Occipital lobe (tissue), 1 donor: ENCODE measurements at regions not wholly inside any gene's neighbourhood (a gene's known extent, or its start where the extent isn't known, plus 50 kb on each side); places are given as distances from the start of the nearest gene placed in this dataset.
"Not testable (repeated sequence)": the region's sequence is repeated elsewhere in the genome, so short reads cannot be mapped to it uniquely, and the experiment has no call there.

Experiments used
- DNase-seq: peaks from one replicate; lab custom pipeline; 2025; lab: John Stamatoyannopoulos, UW

GRCh38 chr13:90032841-90033493 lies 1314.5 kb upstream of the MIR17HG start:
- no peak for DNase-seq

GRCh38 chr13:90039516-90039915 lies 1308.0 kb upstream of the MIR17HG start:
- no peak for DNase-seq

GRCh38 chr13:90047600-90047999 lies 1299.9 kb upstream of the MIR17HG start:
- DNase-seq, result no peak

GRCh38 chr13:90049989-90050671 lies 1297.4 kb upstream of the MIR17HG start:
- no peak for DNase-seq

- DNase-seq, result no peak
These were observed 1292.4 kb upstream of the MIR17HG start for GRCh38 chr13:90055121-90055520.

- DNase-seq, result no peak
These were observed 1291.7 kb upstream of the MIR17HG start for GRCh38 chr13:90055760-90056159.

GRCh38 chr13:90064226-90064625 lies 1283.3 kb upstream of the MIR17HG start:
- DNase-seq, result not testable (repeated sequence)

GRCh38 chr13:90068658-90069057 lies 1278.8 kb upstream of the MIR17HG start:
- no peak for DNase-seq

GRCh38 chr13:90070362-90070761 lies 1277.1 kb upstream of the MIR17HG start:
- no peak for DNase-seq

- no peak for DNase-seq
These were observed 1276.5 kb upstream of the MIR17HG start for GRCh38 chr13:90070837-90071525.

GRCh38 chr13:90084684-90085290 lies 1262.7 kb upstream of the MIR17HG start:
- no peak for DNase-seq

GRCh38 chr13:90089051-90089450 lies 1258.4 kb upstream of the MIR17HG start:
- DNase-seq, result no peak

GRCh38 chr13:90091611-90092010 lies 1255.9 kb upstream of the MIR17HG start:
- no peak for DNase-seq

GRCh38 chr13:90094357-90094756 lies 1253.1 kb upstream of the MIR17HG start:
- DNase-seq, result no peak

GRCh38 chr13:90098577-90098976 lies 1248.9 kb upstream of the MIR17HG start:
- no peak for DNase-seq

- DNase-seq, result no peak
These were observed 1247.6 kb upstream of the MIR17HG start for GRCh38 chr13:90099847-90100246.

- no peak for DNase-seq
These were observed 1244.2 kb upstream of the MIR17HG start for GRCh38 chr13:90103099-90103784.

- no peak for DNase-seq
These were observed 1242.7 kb upstream of the MIR17HG start for GRCh38 chr13:90104764-90105163.

GRCh38 chr13:90105276-90105675 lies 1242.2 kb upstream of the MIR17HG start:
- no peak for DNase-seq

- DNase-seq, result no peak
These were observed 1241.5 kb upstream of the MIR17HG start for GRCh38 chr13:90105849-90106496.

GRCh38 chr13:90107661-90108060 lies 1239.8 kb upstream of the MIR17HG start:
- no peak for DNase-seq
